Activated CD4-positive, alpha-beta T cell treated with anti-CD3 and anti-CD28 coated beads for 48 hours (primary cell): ENCODE measurements at regions not wholly inside any gene's neighbourhood (a gene's known extent, or its start where the extent isn't known, plus 50 kb on each side); places are given as distances from the start of the nearest gene placed in this dataset.
A peak's percentile ranks its signal among the peaks of the same experiment; 100 is the strongest.
"Not testable (repeated sequence)": the region's sequence is repeated elsewhere in the genome, so short reads cannot be mapped to it uniquely, and the experiment has no call there.

Experiments
- DNase-seq: peaks from one replicate; pipeline ENCODE4 v3.0.0-alpha.2; 2020

- peak; percentile 90 for DNase-seq
Measured at GRCh38 chr17:30731210-30732132, 93.0 kb downstream of the CRLF3 start.

GRCh38 chr17:30730837-30731209 is 93.7 kb downstream of the CRLF3 start:
- DNase-seq: not testable (repeated sequence)

GRCh38 chr17:30730171-30730836 is 94.2 kb downstream of the CRLF3 start:
- not testable (repeated sequence) for DNase-seq

GRCh38 chr17:30729471-30730170 is 94.9 kb downstream of the CRLF3 start:
- not testable (repeated sequence) for DNase-seq

- not testable (repeated sequence) for DNase-seq
Measured at GRCh38 chr17:30727517-30727916, 97.0 kb downstream of the CRLF3 start.

- not testable (repeated sequence) for DNase-seq
Measured at GRCh38 chr17:30726734-30727133, 97.8 kb downstream of the CRLF3 start.

GRCh38 chr17:30726310-30726709 is 98.2 kb downstream of the CRLF3 start:
- DNase-seq: not testable (repeated sequence)

- not testable (repeated sequence) for DNase-seq
Measured at GRCh38 chr17:30724034-30724650, 100.3 kb downstream of the CRLF3 start.

GRCh38 chr17:30722114-30722780 is 102.2 kb downstream of the CRLF3 start:
- not testable (repeated sequence) for DNase-seq

GRCh38 chr17:30720971-30721370 is 103.5 kb downstream of the CRLF3 start:
- DNase-seq: not testable (repeated sequence)

- DNase-seq: no peak
Measured at GRCh38 chr17:30720013-30720471, 104.5 kb downstream of the CRLF3 start.

GRCh38 chr17:30719131-30719973 is 105.1 kb downstream of the CRLF3 start:
- DNase-seq: peak; percentile 88

- not testable (repeated sequence) for DNase-seq
Measured at GRCh38 chr17:30718691-30719090, 105.8 kb downstream of the CRLF3 start.

- DNase-seq: not testable (repeated sequence)
Measured at GRCh38 chr17:30718099-30718447, 106.4 kb downstream of the CRLF3 start.

- DNase-seq: no peak
Measured at GRCh38 chr17:30717291-30718098, 107.0 kb downstream of the CRLF3 start.

- no peak for DNase-seq
Measured at GRCh38 chr17:30716461-30717290, 107.8 kb downstream of the CRLF3 start.

- peak; percentile 73 for DNase-seq
Measured at GRCh38 chr17:30714825-30715622, 109.5 kb downstream of the CRLF3 start.

GRCh38 chr17:30713805-30714204 is 110.7 kb downstream of the CRLF3 start:
- DNase-seq: not testable (repeated sequence)
